HepG2 (cell line): ENCODE measurements at regions not wholly inside any gene's neighbourhood (a gene's known extent, or its start where the extent isn't known, plus 50 kb on each side); places are given as distances from the start of the nearest gene placed in this dataset.

ENCODE experiments used
- ATAC-seq: fragments of 200-7000 bp; cut with Tn5 transposase; 3 replicates; pipeline ENCODE4 v1.9.1; 2020; ENCODE audit warnings: mild to moderate bottlenecking, moderate library complexity
- BruUV-seq: library from RNA; stranded (reverse); fragments of 400-500 nt; replicated peaks from 2 replicates; lab custom pipeline; 2021; lab: Mats Ljungman, UMichigan
- CTCF ChIA-PET: fragments of 300-600 bp; formaldehyde crosslinking; extraction: SDS; loops from one replicate; lab custom pipeline; 2021; ENCODE audit warnings: low total read pairs, inconsistent platforms, low intra/inter-chr PET ratio; lab: Yijun Ruan, JAX
- POLR2A ChIA-PET: fragments of 350-600 bp; sonication (Branson Sonifier 250); formaldehyde crosslinking; loops from one replicate; lab custom pipeline; 2020; ENCODE audit warnings: antibody characterized with exemption, inconsistent platforms; lab: Yijun Ruan, JAX
- DNase-seq: peaks from one replicate; pipeline ENCODE4 v3.0.0-alpha.2; 2015; ENCODE audit warnings: low spot score
- FAIRE-seq: peaks from 3 replicates; lab custom pipeline; 2011; peaks lifted over from hg19 to GRCh38; lab: Jason Lieb, UNC
- H2AFZ ChIP-seq: one replicate; pipeline ENCODE4 v1.6.1; 2011; ENCODE audit warnings: low read length, inconsistent platforms
- H3K27ac ChIP-seq: fragments of 300-600 bp; 3 replicates; pipeline ENCODE4 v1.8.0; 2011; ENCODE audit warnings: mixed run types, mild to moderate bottlenecking, mixed read lengths, low read length, inconsistent platforms; ENCODE audit not compliant: insufficient read depth; ENCODE audit errors: extremely low read length
- H3K27me3 ChIP-seq, 2 experiments: fragments of 200-600 bp in 1 of 2; 2 replicates in 1 of 2; 3 replicates in 1 of 2; pipeline versions ENCODE4 v1.6.0 to v1.8.0; 2011; ENCODE audit warnings: low read length in 2 of 2, mild to moderate bottlenecking in 2 of 2, moderate library complexity in 2 of 2, inconsistent platforms in 1 of 2; ENCODE audit not compliant: insufficient read depth in 2 of 2, control insufficient read depth in 1 of 2
- H3K36me3 ChIP-seq, 2 experiments: fragments of 200-600 bp in 1 of 2; replicated peaks in 1 of 2; 2 replicates in 1 of 2; 3 replicates in 1 of 2; pipeline versions ENCODE4 v1.5.1 to v1.8.0; 2011; ENCODE audit warnings: low read length in 2 of 2, inconsistent platforms in 1 of 2; ENCODE audit not compliant: insufficient read depth in 2 of 2, control insufficient read depth in 1 of 2
- H3K4me1 ChIP-seq: 2 replicates; pipeline ENCODE4 v1.5.1; 2012; ENCODE audit warnings: low read length, inconsistent platforms; ENCODE audit not compliant: insufficient read depth
- H3K4me2 ChIP-seq: 2 replicates; pipeline ENCODE4 v1.6.0; 2011; ENCODE audit warnings: low read depth, low read length, inconsistent platforms
- H3K4me3 ChIP-seq, 3 experiments: fragments of 200-600 bp in 1 of 3; sonication (generic), shearing (Covaris generic) in 1 of 3; replicated peaks in 1 of 3; 2 replicates each; pipeline ENCODE4 v1.5.1; 2011 to 2016; ENCODE audit warnings: low read length in 3 of 3, inconsistent platforms in 2 of 3, low read depth in 2 of 3, mild to moderate bottlenecking in 2 of 3, control low read depth in 1 of 3, mixed read lengths in 1 of 3; ENCODE audit not compliant: insufficient read depth in 1 of 3
- H3K79me2 ChIP-seq: one replicate; pipeline ENCODE4 v1.6.1; 2011; ENCODE audit warnings: low read length, inconsistent platforms; ENCODE audit not compliant: insufficient read depth
- H3K9ac ChIP-seq: 2 replicates; pipeline ENCODE4 v1.6.0; 2011; ENCODE audit warnings: mild to moderate bottlenecking, low read depth, low read length, inconsistent platforms; ENCODE audit not compliant: insufficient read depth
- H3K9me3 ChIP-seq: 2 replicates; pipeline ENCODE4 v1.5.1; 2012; ENCODE audit warnings: mild to moderate bottlenecking, low read length
- H4K20me1 ChIP-seq: 2 replicates; pipeline ENCODE4 v1.6.0; 2011; ENCODE audit warnings: inconsistent platforms, mild to moderate bottlenecking, low read length, moderate library complexity; ENCODE audit not compliant: insufficient read depth
- CREB3 ChIP-seq: sonication (generic); formaldehyde crosslinking; IDR thresholded peaks from 2 replicates; pipeline ENCODE4 v1.5.0; 2020; ENCODE audit warnings: missing genetic modification reagents
- EP300 ChIP-seq, 3 experiments: sonication (generic) in 1 of 3; formaldehyde crosslinking in 1 of 3; IDR thresholded peaks; 2 replicates each; pipeline versions ENCODE4 v1.5.1 to v1.6.1; 2011 to 2020; ENCODE audit warnings: low read depth in 2 of 3, low read length in 2 of 3, borderline replicate concordance in 1 of 3, improper control_type of control experiment in 1 of 3, mild to moderate bottlenecking in 1 of 3, missing genetic modification reagents in 1 of 3, moderate library complexity in 1 of 3
- MED13 ChIP-seq: sonication (generic); formaldehyde crosslinking; IDR thresholded peaks from 2 replicates; pipeline ENCODE4 v1.5.0; 2020; ENCODE audit warnings: missing genetic modification reagents
- SNAPC4 ChIP-seq: sonication (generic); formaldehyde crosslinking; IDR thresholded peaks from 2 replicates; pipeline ENCODE4 v1.4.0; 2020; ENCODE audit warnings: mild to moderate bottlenecking, missing genetic modification reagents
- ZBTB43 ChIP-seq: sonication (generic); formaldehyde crosslinking; conservative IDR thresholded peaks from 2 replicates; pipeline ENCODE4 v1.4.0; 2020; ENCODE audit warnings: missing genetic modification reagents
- ZNF20 ChIP-seq: sonication (generic); formaldehyde crosslinking; IDR thresholded peaks from 2 replicates; pipeline ENCODE4 v1.4.0; 2020; ENCODE audit warnings: mild to moderate bottlenecking, moderate library complexity, missing genetic modification reagents
- ZNF280D ChIP-seq: sonication (generic); formaldehyde crosslinking; IDR thresholded peaks from 2 replicates; pipeline ENCODE4 v1.5.1; 2020; ENCODE audit warnings: mild to moderate bottlenecking, missing genetic modification reagents
- ZNF737 ChIP-seq: sonication (generic); formaldehyde crosslinking; IDR thresholded peaks from 2 replicates; pipeline ENCODE4 v1.5.0; 2020; ENCODE audit warnings: missing genetic modification reagents, mild to moderate bottlenecking, borderline replicate concordance
- ZNF75D ChIP-seq: sonication (generic); formaldehyde crosslinking; IDR thresholded peaks from 2 replicates; pipeline ENCODE4 v1.8.1; 2023; ENCODE audit warnings: missing genetic modification reagents, mild to moderate bottlenecking, borderline replicate concordance
- ZNF83 ChIP-seq: sonication (generic); formaldehyde crosslinking; IDR thresholded peaks from 2 replicates; pipeline ENCODE4 v1.4.0; 2020; ENCODE audit warnings: missing genetic modification reagents, mild to moderate bottlenecking, borderline replicate concordance
- WGBS: methylation state at CpG from one replicate; pipeline ENCODE4 v1.1.6; 2017; ENCODE audit warnings: low lambda C conversion rate; 5-methylcytosine and 5-hydroxymethylcytosine counted together
- in situ Hi-C: cut with HindIII; loops from 2 replicates; pipeline ENCODE4 v1.10.0; 2017; ENCODE audit warnings: low pct_unique_long_range_greater_than_20kb; ENCODE audit not compliant: extremely low pct_ligation_motif_present
- intact Hi-C: fragments of 100-400 bp; cut with micrococcal nuclease; formaldehyde crosslinking; loops from one replicate; pipeline ENCODE4 v1.10.0; 2022; ENCODE audit not compliant: unreplicated experiment

GRCh38 chr14:54105898-54106297 is 149.3 kb upstream of the BMP4 start (continued):
- no peak for TF ChIP-seq ZNF280D (CRISPR knock-in tag)
- no peak for TF ChIP-seq ZNF75D (CRISPR knock-in tag)
- no peak for TF ChIP-seq CREB3 (CRISPR knock-in tag)

GRCh38 chr14:54106661-54107377 is 150.2 kb upstream of the BMP4 start:
- Histone ChIP-seq H3K4me1 (peaks cover 100% of the 10 kb centered on the region), H3K9me3 (no peaks in the 10 kb centered on the region), H3K27ac (peak overlapping the region; percentile 83), H3K4me2 (0 out of 2 replicates have a peak overlapping the region, but pooled peaks have one; percentile 1), H3K4me3 (no peak overlapping the region), H3K79me2 (no peaks in the 10 kb centered on the region), H3K27me3 (no peaks in the 10 kb centered on the region), H3K36me3 (no peaks in the 10 kb centered on the region), H2AFZ (peak overlapping the region; percentile 22), H4K20me1 (no peaks in the 10 kb centered on the region), H3K9ac (no peak overlapping the region; the same call in 1 of the 2 replicates)
- in situ Hi-C loops (no loop called here), intact Hi-C loops (no loop called here)
- CTCF ChIA-PET, result no interaction called here
- FAIRE-seq (no peak), ATAC-seq (peak; percentile 38; the same call in 2 of the 3 replicates), DNase-seq (peak; percentile 63)
- no TSS peak for BruUV-seq
- POLR2A ChIA-PET, result interaction anchor here (1.1 to 6.0 kb wide), 7 partner anchors 10 to 150 kb away, joined by 4 to 41 read pairs (median 5); partner anchors contain the start of gene BMP4
- WGBS, result 51% methylated on average over 6 of the region's 6 CpGs
- TF ChIP-seq EP300 (IDR thresholded peaks at IDR 0.05; ENCODE audit: low read depth in 2 of 2, low read length in 2 of 2) (peak in 1 of 2 experiments; percentile 48; a peak in 1 of 4 replicates), EP300 (CRISPR knock-in tag; IDR thresholded peaks at IDR 0.05; ENCODE audit: borderline replicate concordance) (peak; percentile 48; the same call in 1 of the 2 replicates), ZNF737 (CRISPR knock-in tag) (no peak), MED13 (CRISPR knock-in tag) (no peak), ZNF83 (CRISPR knock-in tag) (no peak), ZBTB43 (CRISPR knock-in tag) (no peak), SNAPC4 (CRISPR knock-in tag) (no peak), ZNF20 (CRISPR knock-in tag) (no peak)
